IPS-18c (cell line): ENCODE measurements at regions not wholly inside any gene's neighbourhood (a gene's known extent, or its start where the extent isn't known, plus 50 kb on each side); places are given as distances from the start of the nearest gene placed in this dataset.
"Not testable (repeated sequence)": the region's sequence is repeated elsewhere in the genome, so short reads cannot be mapped to it uniquely, and the experiment has no call there.

ENCODE experiments used
- H3K4me3 ChIP-seq: 2 replicates; pipeline ENCODE4 v1.7.0; 2013; ENCODE audit warnings: low read depth, mild to moderate bottlenecking, low read length, moderate library complexity; ENCODE audit not compliant: insufficient read depth
- H3K9me3 ChIP-seq: one replicate; pipeline ENCODE4 v1.6.1; 2013; ENCODE audit warnings: mild to moderate bottlenecking, low read length, moderate library complexity; ENCODE audit not compliant: control insufficient read depth, insufficient read depth

DNA sequence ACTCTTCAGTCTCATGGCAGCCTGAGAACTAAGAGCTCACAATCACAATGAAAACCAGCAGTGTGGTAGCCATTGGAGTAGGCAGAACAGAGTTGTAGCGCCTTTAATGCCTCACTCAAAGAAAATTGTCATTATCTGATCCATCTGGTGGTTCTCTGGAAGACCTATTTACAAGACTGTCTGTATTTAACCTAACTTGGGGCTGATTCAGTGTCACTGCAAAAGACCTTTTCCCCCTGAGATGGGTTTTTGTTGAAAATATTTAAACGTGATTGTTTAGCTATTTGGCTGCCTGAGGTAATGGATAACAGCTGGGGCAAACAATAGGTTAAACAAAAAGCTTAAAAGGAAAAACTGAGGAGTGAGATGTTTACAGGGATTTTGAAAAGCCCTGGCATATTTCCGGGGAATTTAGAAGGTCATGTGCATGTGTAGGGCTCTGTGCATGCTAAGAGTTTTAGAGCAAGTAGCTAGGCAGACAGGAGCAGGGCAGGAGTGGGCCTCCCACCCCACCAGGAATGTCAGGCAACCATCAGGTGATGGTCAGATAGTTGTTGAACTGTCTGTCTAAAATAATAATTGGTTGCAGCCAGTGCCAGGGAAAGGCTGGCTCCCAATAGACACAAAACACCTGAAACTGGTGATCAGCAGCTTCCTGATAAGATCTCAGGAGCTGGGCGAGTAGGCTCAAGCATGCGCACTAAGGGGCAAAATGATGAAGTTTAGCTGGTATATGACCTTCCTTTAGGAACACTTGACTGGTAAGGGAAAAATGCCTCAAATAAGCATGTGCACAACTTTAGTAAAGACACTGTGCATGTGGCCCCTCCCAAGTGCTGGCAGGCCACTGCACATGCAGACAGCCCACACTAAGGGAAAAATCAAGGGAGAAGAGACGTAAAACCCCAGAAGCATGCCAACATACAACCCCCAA is 70.8 kb upstream of the AKIRIN2 start:
- Histone ChIP-seq H3K4me3 (no peak overlapping the region), H3K9me3 (no peaks in the 10 kb centered on the region)

DNA sequence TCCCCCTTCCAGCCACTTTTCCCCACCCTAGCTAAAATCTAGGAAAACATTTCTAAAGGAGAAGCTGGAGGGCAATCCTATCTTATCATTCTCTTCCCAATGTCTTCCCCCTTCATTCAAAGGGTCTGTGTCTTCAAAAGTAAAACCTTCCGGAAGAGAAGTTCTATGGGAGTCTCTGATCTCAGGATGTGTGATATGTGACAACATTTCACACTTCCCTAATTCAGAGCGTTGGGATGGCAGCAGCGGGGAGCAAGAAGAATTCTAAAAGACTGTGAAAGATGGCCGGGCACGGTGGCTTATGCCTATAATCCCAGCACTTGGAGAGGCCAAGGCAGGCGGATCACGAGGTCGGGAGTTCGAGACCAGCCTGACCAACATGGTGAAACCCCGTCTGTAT is 65.4 kb upstream of the AKIRIN2 start:
- Histone ChIP-seq H3K4me3 (no peak overlapping the region), H3K9me3 (no peaks in the 10 kb centered on the region)

DNA sequence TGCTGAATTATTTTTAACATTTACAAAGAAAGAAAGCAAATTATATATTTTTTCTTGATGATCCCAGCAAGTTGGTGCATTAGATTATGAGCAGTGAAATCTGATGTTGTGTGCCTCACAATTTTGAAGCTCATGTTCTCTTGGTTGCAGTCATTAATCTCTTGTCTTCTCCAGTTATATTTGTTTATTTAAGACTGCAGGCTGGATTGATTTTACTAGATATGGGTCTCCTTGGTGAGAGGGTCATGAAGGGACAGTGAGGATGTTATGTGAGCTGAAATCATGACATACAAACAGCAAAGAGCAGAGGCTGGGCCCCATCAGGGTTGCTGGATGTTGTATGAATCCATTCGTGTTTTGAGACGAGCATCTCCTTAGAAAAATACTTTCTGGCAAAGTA is 64.2 kb upstream of the AKIRIN2 start:
- no peak overlapping the region for H3K4me3 ChIP-seq
- H3K9me3 ChIP-seq: no peaks in the 10 kb centered on the region

DNA sequence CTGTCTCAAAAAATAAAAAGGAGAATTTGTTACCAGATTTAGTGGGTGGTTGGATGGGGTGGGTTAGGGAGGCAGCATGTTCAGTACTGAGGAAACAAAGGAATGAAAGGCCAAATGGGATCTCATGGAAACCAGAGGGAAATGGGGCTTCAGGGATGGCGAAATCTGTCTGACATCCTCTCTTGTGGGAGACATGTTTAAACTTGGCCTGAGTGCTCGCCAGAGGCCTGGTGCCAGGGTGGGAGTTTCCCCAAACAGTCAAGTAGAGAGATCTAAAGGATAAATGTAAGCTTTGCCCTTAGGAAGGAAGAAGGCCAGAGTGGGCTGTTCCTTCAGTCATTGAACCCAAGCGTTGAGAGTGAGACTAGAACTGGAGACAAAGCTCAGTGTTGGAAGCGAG is 61.9 kb upstream of the AKIRIN2 start:
- no peak overlapping the region for H3K4me3 ChIP-seq
- H3K9me3 ChIP-seq: no peaks in the 10 kb centered on the region

DNA sequence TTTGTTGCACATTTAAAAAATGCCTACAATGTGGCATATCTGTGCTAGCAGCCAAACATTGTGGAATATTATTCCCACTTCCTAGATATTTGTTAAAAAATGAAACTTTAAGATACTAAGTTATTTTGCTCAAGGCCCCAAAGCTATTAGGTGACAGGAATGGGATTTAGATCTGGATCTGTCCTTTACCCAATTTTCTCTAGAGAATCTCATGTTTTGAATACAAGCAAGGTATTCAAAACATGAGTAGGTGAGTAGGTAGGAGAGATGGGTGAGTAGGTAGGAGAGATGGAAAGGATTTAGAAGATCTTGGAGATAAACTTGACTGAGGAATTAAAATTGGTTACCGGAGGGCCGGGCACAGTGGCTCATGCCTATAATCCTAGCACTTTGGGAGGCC is 61.2 kb upstream of the AKIRIN2 start:
- Histone ChIP-seq H3K4me3 (no peak overlapping the region), H3K9me3 (no peaks in the 10 kb centered on the region)

DNA sequence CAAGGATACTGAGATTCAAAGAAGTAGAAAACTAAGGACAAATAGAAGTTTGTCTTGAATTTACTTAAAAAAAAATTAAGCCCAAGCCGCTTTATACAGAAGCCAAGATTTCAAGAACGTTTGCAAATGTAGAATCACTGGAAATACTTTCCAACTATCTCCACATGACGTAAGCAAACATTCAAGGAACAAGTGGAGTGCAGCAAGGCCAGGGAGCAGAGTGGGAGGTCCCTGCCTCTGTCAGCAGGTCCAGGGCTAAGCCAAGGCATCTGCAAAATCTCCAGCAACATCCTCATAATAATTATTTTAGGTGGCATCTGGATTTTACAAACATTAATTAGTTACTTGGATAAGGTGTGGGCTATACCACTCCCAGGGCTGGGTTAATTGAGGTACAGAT is 60.1 kb upstream of the AKIRIN2 start:
- no peak overlapping the region for H3K4me3 ChIP-seq
- H3K9me3 ChIP-seq: no peaks in the 10 kb centered on the region

DNA sequence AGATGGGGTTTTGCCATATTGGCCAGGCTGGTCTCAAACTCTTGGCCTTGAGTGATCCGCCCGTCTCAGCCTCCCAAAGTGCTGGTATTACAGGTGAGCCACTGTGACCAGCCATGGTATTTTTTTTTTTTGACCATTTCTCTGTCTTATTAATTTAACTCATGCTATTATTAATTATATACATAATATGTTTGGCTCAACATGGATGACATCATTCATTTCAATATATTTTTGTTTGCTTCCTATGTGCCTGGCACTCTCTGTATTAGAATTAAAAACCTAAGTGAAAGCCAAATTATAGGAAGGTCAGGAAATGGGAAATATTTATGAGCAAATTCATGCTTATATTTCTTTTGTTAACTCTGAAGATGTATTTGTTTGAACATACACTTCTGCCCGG is 55.8 kb upstream of the AKIRIN2 start:
- no peak overlapping the region for H3K4me3 ChIP-seq
- no peaks in the 10 kb centered on the region for H3K9me3 ChIP-seq

DNA sequence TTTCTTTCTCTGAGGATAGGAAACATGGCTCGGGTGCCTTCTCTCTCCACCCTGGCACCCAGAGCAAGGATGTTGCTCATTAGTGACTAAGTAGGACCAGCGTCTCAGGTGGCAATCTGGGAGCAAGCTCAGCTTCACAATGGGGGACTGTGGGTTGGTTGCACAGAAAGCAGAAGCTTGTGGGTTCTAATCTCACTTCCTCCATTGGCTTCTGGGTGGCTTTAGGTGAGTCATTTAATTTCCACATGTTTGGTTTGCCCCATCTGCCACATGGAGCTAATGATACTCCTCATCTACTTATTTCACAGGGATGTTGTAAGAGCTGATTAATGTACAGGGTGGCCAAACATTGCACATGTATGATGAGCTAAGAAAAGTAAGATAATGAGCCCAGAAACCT is 54.8 kb upstream of the AKIRIN2 start:
- no peak overlapping the region for H3K4me3 ChIP-seq
- H3K9me3 ChIP-seq: no peaks in the 10 kb centered on the region

DNA sequence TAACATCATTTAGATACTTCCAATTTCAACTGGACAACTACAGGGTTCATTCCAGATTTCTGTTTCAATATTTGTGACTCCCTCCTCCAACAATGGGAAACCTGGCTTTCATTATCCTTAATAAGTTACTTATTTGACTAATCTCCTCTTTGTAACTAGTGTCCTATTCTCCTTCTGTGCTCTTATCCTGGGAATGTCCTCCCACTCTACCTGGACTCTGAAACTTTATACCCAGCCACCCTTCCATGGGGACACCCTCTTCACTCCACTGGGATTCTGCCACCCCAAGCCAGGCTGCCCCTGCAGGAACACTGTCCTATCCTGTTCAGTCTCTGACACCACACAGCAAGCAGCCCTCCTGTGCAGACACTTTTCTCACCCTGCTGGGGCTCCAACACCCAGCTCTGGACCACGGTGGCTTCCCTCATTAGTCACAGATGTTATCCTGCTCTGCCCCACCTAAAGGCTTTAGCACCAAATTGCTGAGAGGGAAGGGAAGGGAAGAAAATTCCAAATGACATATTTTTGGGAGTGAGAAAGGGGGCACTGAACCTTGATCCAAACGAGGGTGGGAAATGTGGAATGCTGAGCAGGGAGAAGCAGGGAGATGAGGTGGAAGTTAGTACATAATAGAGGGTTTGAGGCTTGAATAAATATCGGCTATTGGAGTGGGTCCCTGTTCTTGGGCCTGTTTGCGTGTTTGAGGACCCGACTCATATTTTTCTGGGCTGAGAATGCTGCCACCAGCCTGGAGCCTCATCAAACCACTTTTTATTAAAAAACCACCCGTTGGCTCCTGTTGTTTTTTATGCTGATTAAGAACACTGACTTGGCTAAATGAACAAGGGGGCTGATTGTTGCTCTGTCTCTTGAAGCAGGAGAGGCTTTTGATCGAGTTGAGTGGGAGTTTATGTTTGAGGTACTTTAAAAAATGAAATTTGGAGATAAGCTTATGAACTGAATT is 54.0 kb upstream of the AKIRIN2 start:
- Histone ChIP-seq H3K9me3 (no peaks in the 10 kb centered on the region), H3K4me3 (no peak overlapping the region)

DNA sequence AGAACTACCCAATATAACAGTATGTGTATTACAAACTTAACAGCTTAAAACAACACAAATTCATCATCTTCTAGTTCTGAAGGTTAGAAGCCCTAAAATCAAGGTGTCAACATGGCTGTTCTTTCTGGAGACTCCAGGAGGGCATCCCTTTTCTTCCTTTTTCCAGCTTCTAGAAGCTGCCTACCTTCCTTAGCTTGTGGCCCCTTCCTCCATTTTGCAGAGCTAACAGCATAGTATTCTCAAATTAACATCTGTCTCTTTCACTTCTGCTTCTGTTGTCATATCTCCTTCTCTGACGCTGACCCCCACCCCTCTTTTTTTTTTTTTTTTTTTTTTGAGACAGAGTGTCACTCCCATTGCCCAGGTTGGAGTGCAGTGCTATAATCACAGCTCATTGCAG is 52.8 kb upstream of the AKIRIN2 start:
- H3K4me3 ChIP-seq: no peak overlapping the region
- no peaks in the 10 kb centered on the region for H3K9me3 ChIP-seq

DNA sequence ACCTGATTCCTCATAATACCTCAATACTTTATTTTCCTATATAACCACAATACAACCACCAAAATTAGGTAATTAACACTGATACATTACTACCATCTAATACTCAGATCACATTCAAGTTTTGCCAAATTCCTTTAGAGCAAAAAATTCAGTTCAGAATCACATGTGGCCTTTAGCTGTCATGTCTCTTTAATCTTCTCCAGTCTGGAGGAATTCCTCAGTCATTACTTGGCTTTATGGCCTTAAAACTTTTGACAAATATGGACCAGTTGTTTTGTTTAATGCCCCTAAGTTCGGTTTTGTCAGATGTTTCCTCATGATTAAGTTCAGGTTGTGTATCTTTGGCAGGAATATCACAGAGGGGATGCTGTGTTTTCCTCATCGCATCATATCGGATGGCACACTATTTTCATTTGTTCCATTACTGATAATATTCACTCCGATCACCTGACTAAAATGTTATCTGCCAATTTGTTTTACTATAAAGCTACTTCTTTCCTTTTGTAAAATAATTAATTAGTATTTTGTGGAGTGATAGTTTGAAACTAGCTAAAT is 51.2 kb upstream of the AKIRIN2 start:
- Histone ChIP-seq H3K9me3 (no peaks in the 10 kb centered on the region), H3K4me3 (no peak overlapping the region)

DNA sequence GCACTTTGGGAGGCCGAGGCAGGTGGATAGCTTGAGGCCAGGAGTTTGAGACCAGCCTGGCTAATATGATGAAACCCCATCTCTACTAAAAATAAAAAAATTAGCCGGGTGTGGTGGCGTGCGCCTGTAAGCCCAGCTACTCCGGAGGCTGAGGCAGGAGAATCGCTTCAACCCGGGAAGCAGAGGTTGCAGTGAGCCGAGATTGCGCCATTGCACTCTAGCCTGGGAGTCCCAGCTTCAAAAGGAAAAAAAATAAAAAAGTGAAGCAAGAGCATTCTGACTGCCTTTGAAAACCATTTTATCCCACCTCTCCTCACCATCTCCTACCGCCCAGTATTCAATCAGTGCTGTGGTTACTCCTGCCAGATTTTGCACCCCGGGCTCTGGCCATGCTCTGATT is 50.5 kb upstream of the AKIRIN2 start:
- H3K9me3 ChIP-seq, H3K4me3 ChIP-seq: not testable (repeated sequence)
